ENCODE measurements at regions not wholly inside any gene's neighbourhood (a gene's known extent, or its start where the extent isn't known, plus 50 kb on each side); places are given as distances from the start of the nearest gene placed in this dataset.

GRCh38 chr5:51556833-51557232 is 173.6 kb downstream of the ISL1 start:
- no peak for TF ChIP-seq EZH2 (IDR thresholded peaks at IDR 0.05; ENCODE audit: borderline replicate concordance, insufficient read depth, low read length, poor library complexity, severe bottlenecking)
- TF ChIP-seq CTCF (IDR thresholded peaks at IDR 0.05; ENCODE audit: poor library complexity, severe bottlenecking): no peak
- no peak for TF ChIP-seq POLR2AphosphoS5 (IDR thresholded peaks at IDR 0.05)
- no peak for TF ChIP-seq TAF1 (IDR thresholded peaks at IDR 0.05; ENCODE audit: low read depth)
- no peak for TF ChIP-seq SMC3 (conservative IDR thresholded peaks at IDR 0.05; ENCODE audit: poor library complexity)
- no peak for TF ChIP-seq MXI1 (conservative IDR thresholded peaks at IDR 0.05; ENCODE audit: poor library complexity, severe bottlenecking)
- no peak for TF ChIP-seq EP300 (conservative IDR thresholded peaks at IDR 0.05; ENCODE audit: poor library complexity, severe bottlenecking)
- TF ChIP-seq RAD21 (conservative IDR thresholded peaks at IDR 0.05): no peak
- TF ChIP-seq REST (IDR thresholded peaks at IDR 0.05; ENCODE audit: borderline replicate concordance): no peak
- no peaks in the 10 kb centered on the region for H3K79me2 ChIP-seq (replicated peaks; ENCODE audit: insufficient read depth, low read length)

GRCh38 chr5:51558682-51559081 is 175.4 kb downstream of the ISL1 start:
- Histone ChIP-seq H3K9ac (ENCODE audit: low read length) (no peak overlapping the region), H3F3A (ENCODE audit: insufficient read depth, low read length, poor library complexity, severe bottlenecking) (no peaks in the 10 kb centered on the region), H3K27me3 (ENCODE audit: insufficient read depth, low read depth, low read length) (no peaks in the 10 kb centered on the region), H3K4me3 (ENCODE audit: low read length) (no peak overlapping the region), H4K20me1 (ENCODE audit: insufficient read depth) (no peaks in the 10 kb centered on the region), H3K79me2 (replicated peaks; ENCODE audit: insufficient read depth, low read length) (no peaks in the 10 kb centered on the region), H3K36me3 (ENCODE audit: insufficient read depth, low read length) (no peaks in the 10 kb centered on the region), H3K27ac (ENCODE audit: low read length) (no peak overlapping the region), H3K4me2 (ENCODE audit: low read length) (no peak overlapping the region), H3K9me3 (ENCODE audit: low read length) (peaks cover 3% of the 10 kb centered on the region), H2AFZ (ENCODE audit: low read depth, low read length) (no peak overlapping the region), H3K9me2 (ENCODE audit: insufficient read depth, low read length) (no peaks in the 10 kb centered on the region)
- TF ChIP-seq EP300 (conservative IDR thresholded peaks at IDR 0.05; ENCODE audit: poor library complexity, severe bottlenecking) (no peak), TAF1 (IDR thresholded peaks at IDR 0.05; ENCODE audit: low read depth) (no peak), REST (IDR thresholded peaks at IDR 0.05; ENCODE audit: borderline replicate concordance) (no peak), SMC3 (conservative IDR thresholded peaks at IDR 0.05; ENCODE audit: poor library complexity) (no peak), POLR2AphosphoS5 (IDR thresholded peaks at IDR 0.05) (no peak), EZH2 (IDR thresholded peaks at IDR 0.05; ENCODE audit: borderline replicate concordance, insufficient read depth, low read length, poor library complexity, severe bottlenecking) (no peak), CTCF (IDR thresholded peaks at IDR 0.05; ENCODE audit: poor library complexity, severe bottlenecking) (no peak), RAD21 (conservative IDR thresholded peaks at IDR 0.05) (no peak), MXI1 (conservative IDR thresholded peaks at IDR 0.05; ENCODE audit: poor library complexity, severe bottlenecking) (no peak)

More at GRCh38 chr5:51556833-51557232, 173.6 kb downstream of the ISL1 start:
- Histone ChIP-seq H3K9me2 (ENCODE audit: insufficient read depth, low read length) (no peaks in the 10 kb centered on the region), H3K36me3 (ENCODE audit: insufficient read depth, low read length) (no peaks in the 10 kb centered on the region), H3K9ac (ENCODE audit: low read length) (no peak overlapping the region), H3K27me3 (ENCODE audit: insufficient read depth, low read depth, low read length) (no peaks in the 10 kb centered on the region), H3K9me3 (ENCODE audit: low read length) (peaks cover 3% of the 10 kb centered on the region), H3F3A (ENCODE audit: insufficient read depth, low read length, poor library complexity, severe bottlenecking) (no peaks in the 10 kb centered on the region), H3K27ac (ENCODE audit: low read length) (no peak overlapping the region), H4K20me1 (ENCODE audit: insufficient read depth) (no peaks in the 10 kb centered on the region), H2AFZ (ENCODE audit: low read depth, low read length) (no peak overlapping the region), H3K4me2 (ENCODE audit: low read length) (no peak overlapping the region), H3K4me3 (ENCODE audit: low read length) (no peak overlapping the region)

Measured in neural cell (in vitro differentiated cells).